ENCODE measurements at regions not wholly inside any gene's neighbourhood (a gene's known extent, or its start where the extent isn't known, plus 50 kb on each side); places are given as distances from the start of the nearest gene placed in this dataset.
"Not testable (repeated sequence)": the region's sequence is repeated elsewhere in the genome, so short reads cannot be mapped to it uniquely, and the experiment has no call there.

GRCh38 chr1:99361406-99361805 lies 97.1 kb downstream of the PLPPR4 start:
- Mint-ChIP-seq H3K9me3 (no peaks in the 10 kb centered on the region), H3K36me3 (no peaks in the 10 kb centered on the region), H3K27ac (no peak overlapping the region)
- DNase-seq (ENCODE audit: low spot score in 2 of 2) = no peak
- ATAC-seq = no peak

DNA sequence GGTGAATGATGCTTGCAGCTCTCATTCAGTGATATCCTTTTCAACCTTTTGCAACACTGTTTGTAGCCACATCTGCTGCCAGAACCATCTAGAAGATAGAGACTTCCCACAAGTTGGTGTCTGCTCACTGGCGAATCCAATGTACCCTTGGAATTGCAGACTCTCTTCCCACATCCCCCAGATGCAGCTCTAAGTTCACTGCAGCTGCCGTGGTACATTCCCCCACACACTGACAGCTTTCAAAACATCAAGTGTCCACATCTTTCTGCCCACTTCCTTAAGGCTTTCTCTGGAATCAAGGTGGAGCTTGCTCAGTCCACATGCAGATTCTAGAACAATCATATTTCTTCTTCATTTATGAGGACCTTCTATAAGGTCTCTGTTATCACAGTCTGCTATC lies 99.2 kb downstream of the PLPPR4 start:
- DNase-seq (ENCODE audit: low spot score in 2 of 2) (no peak), ATAC-seq (no peak)
- Mint-ChIP-seq H3K9me3 (no peaks in the 10 kb centered on the region), H3K27ac (no peak overlapping the region), H3K36me3 (no peaks in the 10 kb centered on the region)

DNA sequence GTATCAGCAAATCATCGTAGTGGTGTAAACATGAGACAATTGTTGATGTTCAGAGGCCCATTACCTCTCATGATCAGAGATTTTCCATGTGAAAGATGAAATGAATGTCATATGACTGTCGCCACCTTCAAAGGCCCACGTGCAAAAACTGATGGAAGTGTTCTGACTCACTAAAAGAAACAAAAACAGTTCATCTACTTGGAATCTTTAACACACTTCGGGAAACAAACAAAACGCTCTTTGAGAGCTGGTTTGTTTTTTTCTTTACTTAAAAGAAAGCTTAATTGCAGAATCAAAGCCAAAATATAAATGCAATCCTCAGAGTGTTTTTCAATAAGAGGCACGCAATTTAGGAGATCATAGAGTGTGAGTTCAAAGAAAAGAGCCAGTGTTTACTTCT lies 100.8 kb downstream of the PLPPR4 start:
- ATAC-seq (no peak), DNase-seq (ENCODE audit: low spot score in 2 of 2) (no peak)
- Mint-ChIP-seq H3K36me3 (no peaks in the 10 kb centered on the region), H3K9me3 (no peaks in the 10 kb centered on the region), H3K27ac (no peak overlapping the region)

GRCh38 chr1:99365545-99365944 lies 101.3 kb downstream of the PLPPR4 start:
- no peaks in the 10 kb centered on the region for H3K36me3 Mint-ChIP-seq
- no peak for DNase-seq (ENCODE audit: low spot score in 2 of 2)
- ATAC-seq = no peak
- H3K9me3 Mint-ChIP-seq = no peaks in the 10 kb centered on the region
- no peak overlapping the region for H3K27ac Mint-ChIP-seq

GRCh38 chr1:99369154-99369553 lies 104.9 kb downstream of the PLPPR4 start:
- no peaks in the 10 kb centered on the region for H3K36me3 Mint-ChIP-seq
- H3K9me3 Mint-ChIP-seq = no peaks in the 10 kb centered on the region
- ATAC-seq = no peak
- DNase-seq (ENCODE audit: low spot score in 2 of 2) = no peak
- no peak overlapping the region for H3K27ac Mint-ChIP-seq

- Mint-ChIP-seq H3K9me3 (no peaks in the 10 kb centered on the region), H3K36me3 (no peaks in the 10 kb centered on the region), H3K27ac (no peak overlapping the region)
- no peak for DNase-seq (ENCODE audit: low spot score in 2 of 2)
- no peak for ATAC-seq
These were observed 106.2 kb downstream of the PLPPR4 start for GRCh38 chr1:99370476-99370875.

- H3K9me3 Mint-ChIP-seq = no peaks in the 10 kb centered on the region
- H3K36me3 Mint-ChIP-seq = no peaks in the 10 kb centered on the region
- H3K27ac Mint-ChIP-seq = no peak overlapping the region
- no peak for DNase-seq (ENCODE audit: low spot score in 2 of 2)
- ATAC-seq = no peak
These were observed 107.1 kb downstream of the PLPPR4 start for GRCh38 chr1:99371413-99371812.

DNA sequence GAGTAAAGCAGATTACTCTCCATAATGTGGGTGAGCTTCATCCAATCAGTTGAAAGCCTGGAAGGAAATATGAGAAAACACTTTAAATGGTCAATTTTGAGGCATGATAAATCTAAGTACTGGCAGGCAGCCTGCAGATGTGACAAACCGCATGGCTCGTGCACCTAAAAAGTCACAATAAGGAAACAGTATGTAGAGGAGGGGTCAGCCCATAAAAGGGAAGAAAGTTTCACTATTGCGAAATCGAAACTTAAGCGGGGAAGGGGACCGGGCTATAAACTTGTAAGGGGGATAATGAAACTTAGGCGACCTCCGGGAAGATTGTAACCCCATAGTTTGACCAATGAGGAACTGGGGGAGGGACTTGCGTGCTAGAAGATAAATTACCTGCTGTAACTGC lies 109.8 kb downstream of the PLPPR4 start:
- no peaks in the 10 kb centered on the region for H3K9me3 Mint-ChIP-seq
- DNase-seq (ENCODE audit: low spot score in 2 of 2) (no peak), ATAC-seq (no peak)
- no peak overlapping the region for H3K27ac Mint-ChIP-seq
- H3K36me3 Mint-ChIP-seq = no peaks in the 10 kb centered on the region

DNA sequence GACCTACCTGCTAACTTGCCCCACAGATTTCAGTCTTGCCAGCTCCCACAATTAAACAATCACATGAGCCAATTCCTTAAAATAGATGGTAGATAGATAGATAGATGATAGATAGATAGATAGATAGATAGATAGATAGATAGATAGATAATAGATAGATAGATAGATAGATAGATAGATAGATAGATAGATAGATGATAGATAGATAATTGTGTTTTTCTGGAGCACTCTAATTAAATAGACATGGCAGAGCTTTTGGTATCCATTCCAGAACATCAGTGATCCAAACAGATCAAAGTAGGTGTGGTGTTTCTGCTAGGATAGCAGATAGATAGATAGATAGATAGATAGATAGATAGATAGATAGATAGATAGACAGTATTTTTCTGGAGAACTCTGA lies 110.4 kb downstream of the PLPPR4 start:
- not testable (repeated sequence) for H3K9me3 Mint-ChIP-seq; H3K27ac Mint-ChIP-seq; ATAC-seq; DNase-seq (ENCODE audit: low spot score in 2 of 2); H3K36me3 Mint-ChIP-seq

DNA sequence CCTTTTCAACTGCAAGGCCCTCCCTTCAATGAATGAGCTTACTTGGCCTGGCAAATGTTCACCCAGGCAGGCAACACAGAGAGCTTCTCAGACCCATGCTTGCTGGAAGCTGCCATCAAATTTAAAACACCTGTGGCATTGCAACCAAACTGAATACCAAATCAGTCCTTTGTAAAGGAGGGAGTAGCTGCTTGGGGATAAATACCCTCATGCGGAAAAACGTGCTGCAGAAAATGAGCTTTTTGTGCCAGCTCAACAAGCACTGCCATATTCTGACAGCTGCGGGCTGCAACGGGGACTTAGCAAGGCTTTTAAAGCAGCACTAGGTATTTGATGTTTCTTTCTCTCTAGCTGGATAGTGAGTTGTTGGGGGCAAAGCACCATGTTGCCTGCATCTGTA lies 119.7 kb downstream of the PLPPR4 start:
- ATAC-seq (no peak), DNase-seq (ENCODE audit: low spot score in 2 of 2) (no peak)
- no peaks in the 10 kb centered on the region for H3K36me3 Mint-ChIP-seq
- peaks cover 0 to 8% of the 10 kb centered on the region in 2 donors for H3K9me3 Mint-ChIP-seq
- no peak overlapping the region for H3K27ac Mint-ChIP-seq

- Mint-ChIP-seq H3K27ac (no peak overlapping the region), H3K36me3 (no peaks in the 10 kb centered on the region), H3K9me3 (peaks cover 0 to 8% of the 10 kb centered on the region in 2 donors)
- no peak for ATAC-seq
- DNase-seq (ENCODE audit: low spot score in 2 of 2) = no peak
These were observed 121.6 kb downstream of the PLPPR4 start for GRCh38 chr1:99385852-99386251.

- ATAC-seq (no peak), DNase-seq (ENCODE audit: low spot score in 2 of 2) (no peak)
- Mint-ChIP-seq H3K27ac (no peak overlapping the region), H3K9me3 (no peaks in the 10 kb centered on the region), H3K36me3 (no peaks in the 10 kb centered on the region)
These were observed 132.1 kb downstream of the PLPPR4 start for GRCh38 chr1:99396389-99396788.

- no peaks in the 10 kb centered on the region for H3K9me3 Mint-ChIP-seq
- ATAC-seq (no peak), DNase-seq (ENCODE audit: low spot score in 2 of 2) (no peak)
- H3K36me3 Mint-ChIP-seq = no peaks in the 10 kb centered on the region
- H3K27ac Mint-ChIP-seq = no peak overlapping the region
These were observed 132.7 kb downstream of the PLPPR4 start for GRCh38 chr1:99397029-99397428.

GRCh38 chr1:99397863-99398262 lies 133.6 kb downstream of the PLPPR4 start:
- Mint-ChIP-seq H3K36me3 (no peaks in the 10 kb centered on the region), H3K27ac (no peak overlapping the region), H3K9me3 (no peaks in the 10 kb centered on the region)
- ATAC-seq (no peak), DNase-seq (ENCODE audit: low spot score in 2 of 2) (no peak)

GRCh38 chr1:99401556-99401955 lies 137.3 kb downstream of the PLPPR4 start:
- not testable (repeated sequence) for DNase-seq (ENCODE audit: low spot score in 2 of 2); ATAC-seq; H3K27ac Mint-ChIP-seq; H3K9me3 Mint-ChIP-seq; H3K36me3 Mint-ChIP-seq

GRCh38 chr1:99404399-99404798 lies 140.1 kb downstream of the PLPPR4 start:
- ATAC-seq; H3K9me3 Mint-ChIP-seq; H3K27ac Mint-ChIP-seq; H3K36me3 Mint-ChIP-seq; DNase-seq (ENCODE audit: low spot score in 2 of 2): not testable (repeated sequence)

- DNase-seq (ENCODE audit: low spot score in 2 of 2); H3K9me3 Mint-ChIP-seq: not testable (repeated sequence)
These were observed 141.0 kb downstream of the PLPPR4 start for GRCh38 chr1:99405325-99405724.

DNA sequence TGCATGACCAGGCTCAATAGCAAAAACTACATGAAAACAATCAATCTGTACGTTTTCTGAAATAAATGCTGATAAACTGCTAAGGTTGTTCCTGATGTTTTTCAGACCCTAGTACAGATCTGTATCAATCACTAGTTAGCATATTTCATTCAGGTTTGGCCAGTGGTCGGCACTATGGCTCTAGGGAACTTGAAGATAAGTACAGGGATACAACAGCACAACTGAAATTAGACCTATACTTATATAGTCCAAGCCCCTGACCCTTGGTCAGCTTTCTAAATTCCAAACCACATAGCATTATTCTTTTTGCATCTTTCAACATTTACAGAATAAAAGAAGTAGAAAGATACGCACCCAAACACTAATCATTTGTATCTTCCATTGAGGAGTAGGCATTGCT lies 142.7 kb downstream of the PLPPR4 start:
- no peaks in the 10 kb centered on the region for H3K36me3 Mint-ChIP-seq
- no peak for DNase-seq (ENCODE audit: low spot score in 2 of 2)
- no peak for ATAC-seq
- peaks cover 0 to 3% of the 10 kb centered on the region in 2 donors for H3K9me3 Mint-ChIP-seq
- H3K27ac Mint-ChIP-seq = no peak overlapping the region

More at GRCh38 chr1:99405325-99405724, 141.0 kb downstream of the PLPPR4 start:
- ATAC-seq, H3K36me3 Mint-ChIP-seq, H3K27ac Mint-ChIP-seq: not testable (repeated sequence)

DNA sequence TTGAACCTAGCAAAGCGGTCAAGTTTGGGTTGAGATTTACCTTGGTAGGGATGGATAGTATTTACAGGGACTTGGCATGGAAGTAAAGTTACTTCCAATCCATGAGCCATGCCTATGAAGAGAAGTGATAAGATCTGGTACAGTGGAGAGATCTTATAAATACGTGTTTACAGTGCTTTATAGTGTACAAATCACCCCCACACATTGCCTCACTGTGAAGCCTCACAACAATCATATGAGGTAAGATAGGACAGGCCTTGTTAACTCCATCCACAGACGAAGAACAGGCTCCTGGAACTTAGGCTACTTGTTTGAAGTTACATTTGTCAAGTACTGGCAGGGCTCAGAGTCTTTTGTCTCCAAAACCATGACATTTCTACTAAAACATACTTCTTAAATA lies 159.8 kb downstream of the PLPPR4 start:
- ATAC-seq = no peak

More for the DNA sequence above, 159.8 kb downstream of the PLPPR4 start:
- DNase-seq (ENCODE audit: low spot score in 2 of 2) = no peak
- no peaks in the 10 kb centered on the region for H3K36me3 Mint-ChIP-seq
- H3K9me3 Mint-ChIP-seq = no peaks in the 10 kb centered on the region
- no peak overlapping the region for H3K27ac Mint-ChIP-seq
